ENCODE measurements at regions not wholly inside any gene's neighbourhood (a gene's known extent, or its start where the extent isn't known, plus 50 kb on each side); places are given as distances from the start of the nearest gene placed in this dataset.

- ChIA-PET CTCF (interaction anchor here (3.0 kb wide), 1 partner anchor 14 kb away, joined by 16 read pairs; no protein-coding TSS in a partner anchor), POLR2A (no interaction called here), SMC1A (ENCODE audit: uncharacterized antibody, unreplicated experiment) (interaction anchor here (1.5 kb wide), 1 partner anchor 14 kb away, joined by 5 read pairs; no protein-coding TSS in a partner anchor), RAD21 (ENCODE audit: unreplicated experiment) (no interaction called here)
- no peak overlapping the region for H2AFZ ChIP-seq (ENCODE audit: control insufficient read depth, low read depth, low read length)
- DNase-seq (ENCODE audit: low read depth, low spot score) (no peak), FAIRE-seq (no peak), ATAC-seq (no peak)
- H3K4me3 ChIP-seq = no peak overlapping the region
- no peaks in the 10 kb centered on the region for H3K4me1 ChIP-seq (ENCODE audit: control insufficient read depth, insufficient read depth, low read length)
- H3K27ac ChIP-seq (ENCODE audit: control insufficient read depth, insufficient read depth) = no peak overlapping the region
- BruUV-seq (replicated peaks) = no TSS peak
- no peaks in the 10 kb centered on the region for H3K36me3 ChIP-seq (ENCODE audit: control insufficient read depth in 2 of 2, insufficient read depth in 2 of 2, low read length in 1 of 2)
- H3K9me3 ChIP-seq (replicated peaks; ENCODE audit: control insufficient read depth, insufficient read depth, low read length) = no peaks in the 10 kb centered on the region
- no peaks in the 10 kb centered on the region for H3K79me2 ChIP-seq (ENCODE audit: control insufficient read depth, insufficient read depth, low read length)
- intact Hi-C loops (cut with micrococcal nuclease; ENCODE audit: unreplicated experiment) = no loop called here
- H4K20me1 ChIP-seq (ENCODE audit: control insufficient read depth, insufficient read depth) = no peaks in the 10 kb centered on the region
- no peak for TF ChIP-seq CHD2 (IDR thresholded peaks at IDR 0.05; ENCODE audit: borderline replicate concordance, low read depth, low read length)
- TF ChIP-seq ZNF24 (IDR thresholded peaks at IDR 0.05) = no peak
- no peak overlapping the region for H3K9ac ChIP-seq (ENCODE audit: control insufficient read depth, insufficient read depth, low read length)
- H3K27me3 ChIP-seq (replicated peaks in 1 of 2; ENCODE audit: control insufficient read depth in 2 of 2, insufficient read depth in 2 of 2, low read length in 1 of 2) = no peaks in the 10 kb centered on the region
- 5% methylated on average over 1 of the region's 1 CpG for WGBS (ENCODE audit: insufficient coverage, insufficient replicate concordance, low lambda C conversion rate, missing lambda C conversion rate)
- in situ Hi-C loops (cut with MboI) = no loop called here
- H3K4me2 ChIP-seq (ENCODE audit: control insufficient read depth, insufficient read depth) = no peak overlapping the region
Observed at GRCh38 chr2:71910277-71910676, 237.4 kb downstream of the CYP26B1 start.

DNA sequence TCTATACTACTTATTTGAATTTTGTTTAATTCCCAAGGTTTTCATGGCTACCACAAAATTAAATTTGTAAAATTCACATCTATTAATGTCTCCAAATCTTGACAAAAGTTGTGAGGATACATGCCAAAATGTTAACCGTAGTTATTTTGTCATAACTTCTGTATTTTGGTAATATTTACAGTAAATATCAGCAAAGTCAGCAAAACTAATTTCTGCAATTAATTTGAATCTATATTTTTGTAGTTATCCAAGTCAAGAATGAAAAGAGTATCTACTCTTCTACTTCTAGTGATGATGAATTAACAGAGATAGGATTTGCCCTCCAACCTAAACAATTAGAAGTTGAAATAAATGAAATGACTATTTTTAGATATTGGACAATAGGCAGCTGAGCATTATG lies 238.9 kb downstream of the CYP26B1 start:
- Histone ChIP-seq H2AFZ (ENCODE audit: control insufficient read depth, low read depth, low read length) (no peak overlapping the region), H3K79me2 (ENCODE audit: control insufficient read depth, insufficient read depth, low read length) (no peaks in the 10 kb centered on the region), H3K4me3 (no peak overlapping the region), H3K27me3 (replicated peaks in 1 of 2; ENCODE audit: control insufficient read depth in 2 of 2, insufficient read depth in 2 of 2, low read length in 1 of 2) (no peaks in the 10 kb centered on the region), H4K20me1 (ENCODE audit: control insufficient read depth, insufficient read depth) (no peaks in the 10 kb centered on the region), H3K36me3 (ENCODE audit: control insufficient read depth in 2 of 2, insufficient read depth in 2 of 2, low read length in 1 of 2) (no peaks in the 10 kb centered on the region), H3K4me2 (ENCODE audit: control insufficient read depth, insufficient read depth) (no peak overlapping the region), H3K9me3 (replicated peaks; ENCODE audit: control insufficient read depth, insufficient read depth, low read length) (no peaks in the 10 kb centered on the region), H3K9ac (ENCODE audit: control insufficient read depth, insufficient read depth, low read length) (no peak overlapping the region), H3K27ac (ENCODE audit: control insufficient read depth, insufficient read depth) (no peak overlapping the region), H3K4me1 (ENCODE audit: control insufficient read depth, insufficient read depth, low read length) (no peaks in the 10 kb centered on the region)
- WGBS (ENCODE audit: insufficient coverage, insufficient replicate concordance, low lambda C conversion rate, missing lambda C conversion rate) = 58% methylated on average over 1 of the region's 1 CpG
- in situ Hi-C loops (cut with MboI) (no loop called here), intact Hi-C loops (cut with micrococcal nuclease; ENCODE audit: unreplicated experiment) (no loop called here)
- no TSS peak for BruUV-seq (replicated peaks)
- FAIRE-seq (no peak), ATAC-seq (no peak), DNase-seq (ENCODE audit: low read depth, low spot score) (no peak)
- ChIA-PET CTCF (interaction anchor here (3.0 kb wide), 1 partner anchor 15 kb away, joined by 16 read pairs; no protein-coding TSS in a partner anchor), POLR2A (no interaction called here), RAD21 (ENCODE audit: unreplicated experiment) (no interaction called here), SMC1A (ENCODE audit: uncharacterized antibody, unreplicated experiment) (interaction anchor here (1.5 kb wide), 1 partner anchor 15 kb away, joined by 5 read pairs; no protein-coding TSS in a partner anchor)
- no peak for TF ChIP-seq ZBTB33 (IDR thresholded peaks at IDR 0.05)
- no peak for TF ChIP-seq ELK1 (IDR thresholded peaks at IDR 0.05; ENCODE audit: low read depth, low read length)
- TF ChIP-seq MTA2 (IDR thresholded peaks at IDR 0.05; ENCODE audit: low read depth) = no peak
- no peak for TF ChIP-seq ATF2 (IDR thresholded peaks at IDR 0.05; ENCODE audit: low read length)
- TF ChIP-seq BRCA1 (IDR thresholded peaks at IDR 0.05; ENCODE audit: low read depth, low read length) = no peak
- TF ChIP-seq MYB (IDR thresholded peaks at IDR 0.05; ENCODE audit: borderline replicate concordance, low read depth, low read length) = no peak

Measured in GM12878 (cell line).